GM12878 (cell line): ENCODE measurements at regions not wholly inside any gene's neighbourhood (a gene's known extent, or its start where the extent isn't known, plus 50 kb on each side); places are given as distances from the start of the nearest gene placed in this dataset.
A peak's percentile ranks its signal among the peaks of the same experiment; 100 is the strongest.

Source experiments
- ATAC-seq: fragments of 200-7000 bp; cut with Tn5 transposase; 3 replicates; pipeline ENCODE4 v1.9.1; 2020; ENCODE audit warnings: mild to moderate bottlenecking, moderate library complexity
- BruUV-seq: library from RNA; stranded (reverse); fragments of 400-500 nt; replicated peaks from 2 replicates; lab custom pipeline; 2021; lab: Mats Ljungman, UMichigan
- CTCF ChIA-PET: fragments of 300-600 bp; sonication (Branson Sonifier 250); formaldehyde crosslinking; extraction: SDS; loops from one replicate; lab custom pipeline; 2021; ENCODE audit warnings: inconsistent platforms; lab: Yijun Ruan, JAX
- POLR2A ChIA-PET: fragments of 350-600 bp; formaldehyde crosslinking; extraction: SDS; loops from one replicate; lab custom pipeline; 2021; ENCODE audit warnings: inconsistent platforms; lab: Charles Lee
- RAD21 ChIA-PET: fragments of 300-600 bp; sonication (Branson Sonifier 250); formaldehyde crosslinking; loops from one replicate; lab custom pipeline; 2023; ENCODE audit warnings: antibody characterized with exemption; ENCODE audit not compliant: unreplicated experiment; lab: Charles Lee
- SMC1A ChIA-PET: fragments of 300-600 bp; sonication (Branson Sonifier 250); formaldehyde crosslinking; loops from one replicate; lab custom pipeline; 2023; ENCODE audit not compliant: unreplicated experiment, uncharacterized antibody; lab: Charles Lee
- DNase-seq: peaks from one replicate; pipeline ENCODE4 v3.0.0-alpha.2; 2011; ENCODE audit warnings: low read depth, low spot score
- FAIRE-seq: peaks from 3 replicates; lab custom pipeline; 2011; peaks lifted over from hg19 to GRCh38; lab: Jason Lieb, UNC
- H2AFZ ChIP-seq: 2 replicates; pipeline ENCODE4 v1.6.0; 2011; ENCODE audit warnings: low read depth, low read length, control low read depth; ENCODE audit not compliant: control insufficient read depth
- H3K27ac ChIP-seq: 2 replicates; pipeline ENCODE4 v1.5.1; 2011; ENCODE audit warnings: control low read depth; ENCODE audit not compliant: control insufficient read depth, insufficient read depth
- H3K27me3 ChIP-seq, 2 experiments: replicated peaks in 1 of 2; 2 replicates each; pipeline versions ENCODE4 v1.6.0 to v1.6.1; 2011; ENCODE audit warnings: low read length in 1 of 2; ENCODE audit not compliant: control insufficient read depth in 2 of 2, insufficient read depth in 2 of 2
- H3K36me3 ChIP-seq, 2 experiments: 2 replicates each; pipeline ENCODE4 v1.5.1; 2011; ENCODE audit warnings: low read length in 1 of 2; ENCODE audit not compliant: control insufficient read depth in 2 of 2, insufficient read depth in 2 of 2
- H3K4me1 ChIP-seq: 2 replicates; pipeline ENCODE4 v1.6.1; 2011; ENCODE audit warnings: mild to moderate bottlenecking, low read length, moderate library complexity, mixed read lengths; ENCODE audit not compliant: control insufficient read depth, insufficient read depth
- H3K4me2 ChIP-seq: 2 replicates; pipeline ENCODE4 v1.6.0; 2011; ENCODE audit warnings: control low read depth; ENCODE audit not compliant: control insufficient read depth, insufficient read depth
- H3K4me3 ChIP-seq: fragments of 200-600 bp; sonication (generic); 2 replicates; pipeline ENCODE4 v1.5.1; 2016
- H3K79me2 ChIP-seq: 2 replicates; pipeline ENCODE4 v1.6.0; 2011; ENCODE audit warnings: low read length; ENCODE audit not compliant: control insufficient read depth, insufficient read depth
- H3K9ac ChIP-seq: 2 replicates; pipeline ENCODE4 v1.8.0; 2011; ENCODE audit warnings: low read length, control low read depth, mixed read lengths; ENCODE audit not compliant: control insufficient read depth, insufficient read depth
- H3K9me3 ChIP-seq: replicated peaks from 3 replicates; pipeline ENCODE4 v1.5.1; 2011; ENCODE audit warnings: mild to moderate bottlenecking, low read length; ENCODE audit not compliant: control insufficient read depth, insufficient read depth
- H4K20me1 ChIP-seq: 2 replicates; pipeline ENCODE4 v1.6.0; 2011; ENCODE audit not compliant: control insufficient read depth, insufficient read depth
- CTCF ChIP-seq, 3 experiments: IDR thresholded peaks in 2 of 3; conservative IDR thresholded peaks in 1 of 3; 2 replicates each; pipeline ENCODE4 v1.5.1; 2011; ENCODE audit warnings: low read depth in 3 of 3, low read length in 3 of 3, mild to moderate bottlenecking in 3 of 3, control low read depth in 2 of 3, moderate library complexity in 2 of 3, inconsistent platforms in 1 of 3, mixed read lengths in 1 of 3; ENCODE audit not compliant: control insufficient read depth in 2 of 3, insufficient read depth in 1 of 3; ENCODE audit errors: extremely low read depth in 1 of 3
- CUX1 ChIP-seq: IDR thresholded peaks from 2 replicates; pipeline ENCODE4 v1.6.1; 2012; ENCODE audit warnings: improper control_type of control experiment, low read depth, low read length; ENCODE audit not compliant: insufficient replicate concordance
- EZH2 ChIP-seq: IDR thresholded peaks from 2 replicates; pipeline ENCODE4 v1.6.1; 2012; ENCODE audit warnings: low read depth, mild to moderate bottlenecking, control low read depth, inconsistent platforms, low read length, borderline replicate concordance; ENCODE audit not compliant: control insufficient read depth
- FOXK2 ChIP-seq: fragments of 450-650 bp; IDR thresholded peaks from 2 replicates; pipeline ENCODE4 v1.6.1; 2017; ENCODE audit warnings: mild to moderate bottlenecking, moderate library complexity
- NR2C2 ChIP-seq: IDR thresholded peaks from 2 replicates; pipeline ENCODE4 v1.6.1; 2011; ENCODE audit warnings: borderline replicate concordance, low read depth; ENCODE audit not compliant: control insufficient read depth, insufficient read length
- RFX5 ChIP-seq: IDR thresholded peaks from 2 replicates; pipeline ENCODE4 v1.6.1; 2011; ENCODE audit warnings: low read depth, low read length, improper control_type of control experiment
- SKIL ChIP-seq: fragments of 450-650 bp; IDR thresholded peaks from 2 replicates; pipeline ENCODE4 v1.6.1; 2017; ENCODE audit warnings: mild to moderate bottlenecking, low read depth, inconsistent platforms; ENCODE audit not compliant: poor library complexity, severe bottlenecking
- SRF ChIP-seq, 2 experiments: IDR thresholded peaks; 2 replicates each; pipeline ENCODE4 v1.6.1; 2011; ENCODE audit warnings: low read depth in 2 of 2, low read length in 2 of 2, mild to moderate bottlenecking in 1 of 2, moderate library complexity in 1 of 2
- TCF7 ChIP-seq: IDR thresholded peaks from 2 replicates; pipeline ENCODE4 v1.6.1; 2014; ENCODE audit warnings: antibody characterized with exemption, borderline replicate concordance
- ZNF687 ChIP-seq: fragments of 450-650 bp; IDR thresholded peaks from 2 replicates; pipeline ENCODE4 v1.6.1; 2017; ENCODE audit warnings: mild to moderate bottlenecking, moderate library complexity
- WGBS: methylation state at CpG from one replicate; pipeline ENCODE4 v1.1.6; 2016; ENCODE audit warnings: low lambda C conversion rate; ENCODE audit not compliant: insufficient replicate concordance, insufficient coverage; ENCODE audit errors: missing lambda C conversion rate; 5-methylcytosine and 5-hydroxymethylcytosine counted together
- in situ Hi-C: fragments of 300-500 bp; cut with MboI; formaldehyde crosslinking; loops from 9 replicates; pipeline ENCODE4 v1.14.3; 2018; ENCODE audit warnings: mixed read lengths
- intact Hi-C: fragments of 100-400 bp; cut with micrococcal nuclease; formaldehyde crosslinking; loops from one replicate; pipeline ENCODE4 v1.14.2; 2022; ENCODE audit not compliant: unreplicated experiment

GRCh38 chr17:77610518-77610893 lies 348.0 kb upstream of the TNRC6C start:
- Histone ChIP-seq H3K27ac (no peak overlapping the region), H3K79me2 (no peaks in the 10 kb centered on the region), H3K9ac (no peak overlapping the region), H2AFZ (peak overlapping the region; percentile 81), H3K4me3 (no peak overlapping the region), H3K9me3 (peaks cover 2% of the 10 kb centered on the region; the same call in 2 of the 3 replicates), H3K36me3 (no peaks in the 10 kb centered on the region), H3K27me3 (no peaks in the 10 kb centered on the region; a peak in 1 of 4 replicates), H4K20me1 (no peaks in the 10 kb centered on the region), H3K4me2 (peak overlapping the region; percentile 75), H3K4me1 (peaks cover 7% of the 10 kb centered on the region)
- WGBS, result 33% methylated on average over 5 of the region's 5 CpGs
- DNase-seq (no peak), FAIRE-seq (no peak), ATAC-seq (no peak)
- ChIA-PET POLR2A (no interaction called here), RAD21 (no interaction called here), CTCF (no interaction called here), SMC1A (interaction anchor here (1.1 to 1.4 kb wide), 2 partner anchors 68 to 403 kb away, joined by 3 read pairs; no protein-coding TSS in a partner anchor)
- in situ Hi-C loops, result no loop called here
- intact Hi-C loops, result no loop called here
- no TSS peak for BruUV-seq
- TF ChIP-seq SKIL (no peak), TCF7 (no peak), SRF (IDR thresholded peaks at IDR 0.05; ENCODE audit: low read depth in 2 of 2, low read length in 2 of 2) (no peak), RFX5 (no peak), EZH2 (no peak), ZNF687 (no peak), CTCF (IDR thresholded peaks at IDR 0.05 in 2 of 3, conservative IDR thresholded peaks at IDR 0.05 in 1 of 3; ENCODE audit: control insufficient read depth in 2 of 3, extremely low read depth in 1 of 3, insufficient read depth in 1 of 3, low read depth in 3 of 3, low read length in 3 of 3) (no peak), FOXK2 (no peak), NR2C2 (no peak), CUX1 (no peak)
